ENCODE measurements at regions not wholly inside any gene's neighbourhood (a gene's known extent, or its start where the extent isn't known, plus 50 kb on each side); places are given as distances from the start of the nearest gene placed in this dataset.
"Not testable (repeated sequence)": the region's sequence is repeated elsewhere in the genome, so short reads cannot be mapped to it uniquely, and the experiment has no call there.

DNA sequence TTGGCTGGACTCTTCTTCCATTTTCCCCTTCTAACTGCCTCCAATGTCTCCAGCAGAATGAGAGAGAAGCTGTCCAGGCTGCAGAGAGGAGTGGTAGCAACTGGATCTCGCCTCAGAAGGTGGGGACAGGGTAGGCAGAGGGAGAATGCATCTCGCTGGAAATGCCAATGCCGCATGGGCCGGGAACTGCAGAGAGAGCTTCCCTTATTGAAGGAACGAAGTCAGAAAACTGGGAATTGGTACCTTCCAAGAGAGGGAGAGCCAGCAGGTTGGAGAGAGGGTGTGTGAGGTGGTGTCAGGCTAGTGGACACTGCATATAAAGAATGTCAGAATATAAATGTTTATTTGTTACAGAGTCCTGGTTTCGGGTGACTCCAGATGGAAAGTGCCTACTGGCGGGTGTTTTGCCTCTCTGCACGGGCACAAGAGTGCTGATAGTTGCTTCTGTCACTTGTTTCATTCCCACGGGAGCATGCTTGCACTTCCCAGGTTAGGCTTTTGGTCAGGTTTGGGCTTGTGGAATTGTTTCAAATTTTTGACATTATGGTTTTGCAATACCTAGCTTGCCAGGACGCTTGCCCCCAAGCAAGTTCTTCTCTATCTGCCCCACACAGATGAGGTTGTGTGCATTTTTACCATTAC is 156.8 kb upstream of the STS start:
- Histone ChIP-seq H3K27ac (peak overlapping the region in 2 of 4 donors; percentile 11 to 12), H3K4me1 (peaks cover 16 to 23% (median 19%) of the 10 kb centered on the region in 3 donors), H3K9me3 (no peaks in the 10 kb centered on the region), H3K36me3 (no peaks in the 10 kb centered on the region), H3K4me3 (no peak overlapping the region), H3K27me3 (no peaks in the 10 kb centered on the region)
- ATAC-seq (peak; percentile 56 to 80 (median 72)), FAIRE-seq (no peak), DNase-seq (no peak)
- WGBS, 2 donors = 38% methylated on average over 10 of the region's 10 CpGs
- intact Hi-C loops (cut with DNase I) = no loop called here
- TF ChIP-seq, protein P1, sequence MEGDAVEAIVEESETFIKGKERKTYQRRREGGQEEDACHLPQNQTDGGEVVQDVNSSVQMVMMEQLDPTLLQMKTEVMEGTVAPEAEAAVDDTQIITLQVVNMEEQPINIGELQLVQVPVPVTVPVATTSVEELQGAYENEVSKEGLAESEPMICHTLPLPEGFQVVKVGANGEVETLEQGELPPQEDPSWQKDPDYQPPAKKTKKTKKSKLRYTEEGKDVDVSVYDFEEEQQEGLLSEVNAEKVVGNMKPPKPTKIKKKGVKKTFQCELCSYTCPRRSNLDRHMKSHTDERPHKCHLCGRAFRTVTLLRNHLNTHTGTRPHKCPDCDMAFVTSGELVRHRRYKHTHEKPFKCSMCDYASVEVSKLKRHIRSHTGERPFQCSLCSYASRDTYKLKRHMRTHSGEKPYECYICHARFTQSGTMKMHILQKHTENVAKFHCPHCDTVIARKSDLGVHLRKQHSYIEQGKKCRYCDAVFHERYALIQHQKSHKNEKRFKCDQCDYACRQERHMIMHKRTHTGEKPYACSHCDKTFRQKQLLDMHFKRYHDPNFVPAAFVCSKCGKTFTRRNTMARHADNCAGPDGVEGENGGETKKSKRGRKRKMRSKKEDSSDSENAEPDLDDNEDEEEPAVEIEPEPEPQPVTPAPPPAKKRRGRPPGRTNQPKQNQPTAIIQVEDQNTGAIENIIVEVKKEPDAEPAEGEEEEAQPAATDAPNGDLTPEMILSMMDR (IDR thresholded peaks at IDR 0.05) = no peak

DNA sequence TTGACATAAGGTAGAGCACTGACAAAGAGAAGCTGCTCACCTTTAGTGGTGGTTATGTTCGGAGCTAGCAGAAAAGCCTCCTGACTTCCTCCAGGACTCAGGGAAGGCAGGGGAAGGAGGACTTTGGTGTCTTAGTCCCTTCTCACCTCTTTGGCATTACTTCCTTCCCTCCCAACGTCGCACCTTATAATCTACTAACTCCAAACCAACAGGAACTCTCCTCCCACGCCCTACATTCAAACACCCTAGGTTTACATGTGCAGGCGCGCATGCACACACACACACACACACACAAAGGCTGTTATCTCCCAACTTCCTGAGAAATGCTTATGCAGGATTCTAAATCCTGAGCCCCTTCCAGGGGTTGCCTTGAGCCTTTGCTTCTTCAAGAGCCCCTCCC is 157.7 kb upstream of the STS start:
- peak in 2 of 4 donors; percentile 18 to 24 for ATAC-seq
- TF ChIP-seq, protein P1 (IDR thresholded peaks at IDR 0.05) = no peak
- no peak overlapping the region for H3K27ac ChIP-seq

DNA sequence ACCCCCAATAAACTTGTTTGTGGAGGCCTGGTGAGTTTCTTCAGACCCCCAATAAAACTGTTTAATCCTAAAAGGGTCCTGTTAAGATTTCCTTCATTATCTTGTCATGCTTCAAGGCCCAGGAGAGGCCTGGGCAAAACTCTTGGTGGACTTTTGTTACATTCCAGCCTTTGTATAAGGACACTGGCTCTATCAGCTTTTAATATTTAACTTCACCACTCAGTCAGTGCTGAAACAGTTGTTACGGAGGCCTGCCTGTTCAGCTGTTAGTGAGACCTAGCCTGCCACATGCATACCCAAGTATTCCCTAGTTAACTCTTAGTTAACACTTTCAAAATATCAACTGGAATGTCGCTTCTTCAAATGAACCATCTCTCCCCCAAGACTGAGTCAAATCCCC is 158.8 kb upstream of the STS start:
- H3K4me3 ChIP-seq; H3K27me3 ChIP-seq; FAIRE-seq; H3K36me3 ChIP-seq; H3K9me3 ChIP-seq; intact Hi-C loops (cut with DNase I): not testable (repeated sequence)
- peak overlapping the region in 2 of 4 donors; percentile 22 to 28 for H3K27ac ChIP-seq
- ATAC-seq = peak; percentile 45 to 72 (median 64)
- H3K4me1 ChIP-seq = peaks cover 23 to 27% (median 23%) of the 10 kb centered on the region in 3 donors
- DNase-seq = peak in 2 of 6 donors; percentile 15 to 38
- 23 to 28% methylated on average over 2 of the region's 2 CpGs for WGBS, 2 donors

More for the DNA sequence above, 157.7 kb upstream of the STS start:
- Histone ChIP-seq H3K9me3 (no peaks in the 10 kb centered on the region), H3K36me3 (no peaks in the 10 kb centered on the region), H3K4me3 (no peak overlapping the region), H3K4me1 (peaks cover 23 to 27% (median 23%) of the 10 kb centered on the region in 3 donors), H3K27me3 (no peaks in the 10 kb centered on the region)
- WGBS, 2 donors = 71 to 75% methylated on average over 6 of the region's 6 CpGs
- no peak for DNase-seq
- intact Hi-C loops (cut with DNase I) = no loop called here
- no peak for FAIRE-seq

DNA sequence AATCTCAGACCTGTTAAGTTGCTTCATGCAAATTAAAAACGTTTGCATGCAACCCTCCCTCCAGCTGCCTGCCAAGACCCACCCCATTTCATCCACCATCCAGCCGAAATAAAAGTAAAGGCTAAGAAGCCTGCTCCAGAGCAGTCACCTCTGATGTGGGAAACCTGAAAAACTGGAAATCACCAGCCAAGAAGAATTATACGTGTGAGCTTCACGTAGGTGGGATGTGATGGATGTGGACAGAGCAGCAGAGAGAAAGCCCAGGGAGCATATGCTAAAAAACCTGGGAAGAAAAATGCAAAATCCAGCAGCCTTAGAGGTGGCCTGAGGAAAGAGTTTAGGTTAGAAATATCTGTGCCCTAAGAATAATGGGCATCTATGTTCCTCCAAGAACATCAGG is 160.6 kb upstream of the STS start:
- no peaks in the 10 kb centered on the region for H3K36me3 ChIP-seq
- no peak overlapping the region for H3K4me3 ChIP-seq
- WGBS, 2 donors = 15 to 20% methylated on average over 4 of the region's 4 CpGs
- FAIRE-seq (no peak), ATAC-seq (no peak), DNase-seq (no peak)
- TF ChIP-seq, protein P1 (IDR thresholded peaks at IDR 0.05) = no peak
- no peaks in the 10 kb centered on the region for H3K9me3 ChIP-seq
- no peaks in the 10 kb centered on the region for H3K27me3 ChIP-seq
- peaks cover 23 to 27% (median 23%) of the 10 kb centered on the region in 3 donors for H3K4me1 ChIP-seq
- H3K27ac ChIP-seq = no peak overlapping the region
- intact Hi-C loops (cut with DNase I) = no loop called here

DNA sequence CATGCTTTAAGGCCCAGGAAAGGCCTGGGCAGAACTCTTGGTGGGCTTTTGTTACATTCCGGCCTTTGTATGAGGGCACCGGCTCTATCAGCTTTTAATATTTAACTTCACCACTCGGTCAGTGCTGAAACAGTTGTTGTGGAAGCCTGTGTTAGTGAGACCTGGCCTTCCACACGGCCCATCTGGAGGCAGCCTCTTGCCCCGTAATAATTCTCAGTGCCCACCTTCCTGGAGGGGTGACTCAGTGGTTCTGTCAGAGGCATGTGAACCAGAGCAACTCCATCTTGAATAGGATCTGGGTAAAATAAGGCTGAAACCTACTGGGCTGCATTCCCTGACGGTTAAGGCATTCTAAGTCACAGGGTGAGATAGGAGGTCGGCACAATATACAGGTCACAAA is 162.0 kb upstream of the STS start:
- WGBS, 2 donors = 26 to 30% methylated on average over 7 of the region's 7 CpGs
- peaks cover 16 to 27% (median 23%) of the 10 kb centered on the region in 3 donors for H3K4me1 ChIP-seq

More for the DNA sequence above, 162.0 kb upstream of the STS start:
- no peak for DNase-seq
- no peaks in the 10 kb centered on the region for H3K9me3 ChIP-seq
- TF ChIP-seq, protein P1 (IDR thresholded peaks at IDR 0.05) = no peak
- H3K36me3 ChIP-seq = no peaks in the 10 kb centered on the region
- intact Hi-C loops (cut with DNase I) = no loop called here
- H3K27me3 ChIP-seq = no peaks in the 10 kb centered on the region
- H3K27ac ChIP-seq = no peak overlapping the region
- H3K4me3 ChIP-seq = no peak overlapping the region
- no peak for FAIRE-seq
- peak in 2 of 4 donors; percentile 32 to 58 for ATAC-seq

All from pancreas (tissue), 10 donors.